ENCODE measurements at regions not wholly inside any gene's neighbourhood (a gene's known extent, or its start where the extent isn't known, plus 50 kb on each side); places are given as distances from the start of the nearest gene placed in this dataset.

DNA sequence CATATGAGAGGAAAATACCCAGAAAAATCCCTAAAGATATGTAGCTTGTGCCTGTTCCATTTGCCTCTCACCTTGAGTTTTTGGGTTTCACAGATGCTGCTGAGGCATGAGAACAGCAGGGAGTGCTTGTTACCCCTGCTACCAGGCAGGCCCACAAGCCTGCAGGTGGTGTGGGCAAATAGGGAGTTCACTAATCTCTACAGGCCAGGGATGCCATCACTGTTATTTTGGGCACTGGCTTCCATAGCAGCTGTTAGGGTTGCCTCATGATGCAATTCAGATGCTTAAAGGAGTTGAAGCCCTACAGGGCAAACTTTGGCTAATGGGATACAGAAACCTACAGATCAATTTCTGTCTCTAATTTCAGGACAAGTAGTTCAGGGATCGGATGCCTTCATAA lies 873.5 kb downstream of the OTOL1 start:
- DNase-seq, result no peak
- Histone ChIP-seq H3T11ph (ENCODE audit: low read length) (no peak overlapping the region), H2AK5ac (ENCODE audit: insufficient read length, low read length) (no peak overlapping the region), H4K8ac (replicated peaks; ENCODE audit: insufficient read length, low read depth, low read length) (no peak overlapping the region), H3K9ac (ENCODE audit: extremely low read depth, insufficient read length, low read length) (no peak overlapping the region), H3K14ac (ENCODE audit: insufficient read depth, low read length) (no peak overlapping the region), H3K79me2 (ENCODE audit: insufficient read depth, low read length) (no peaks in the 10 kb centered on the region), H3K9me3 (ENCODE audit: control insufficient read depth, low read depth, low read length) (peaks cover 7% of the 10 kb centered on the region), H2BK12ac (ENCODE audit: insufficient read length, low read depth, low read length) (no peak overlapping the region), H3K4ac (ENCODE audit: low read depth, low read length) (no peak overlapping the region), H3K4me2 (ENCODE audit: insufficient read depth, insufficient read length, low read length) (no peak overlapping the region), H3K23me2 (ENCODE audit: insufficient read length, low read depth, low read length, poor library complexity, severe bottlenecking) (no peaks in the 10 kb centered on the region), H3K23ac (ENCODE audit: insufficient read length, low read depth, low read length) (no peak overlapping the region), H2BK15ac (ENCODE audit: low read depth, low read length) (no peak overlapping the region), H4K5ac (ENCODE audit: insufficient read length, low read depth, low read length) (no peak overlapping the region), H4K20me1 (ENCODE audit: control insufficient read depth, insufficient read depth, insufficient read length) (no peaks in the 10 kb centered on the region), H2BK20ac (ENCODE audit: low read depth, low read length, poor library complexity, severe bottlenecking) (no peak overlapping the region), H3K56ac (ENCODE audit: insufficient read length, low read depth, low read length) (no peak overlapping the region), H3K27ac (ENCODE audit: insufficient read length, low read depth, low read length) (no peak overlapping the region), H2BK5ac (ENCODE audit: insufficient read length, low read length) (no peak overlapping the region), H2AFZ (ENCODE audit: low read length) (no peak overlapping the region), H3K79me1 (ENCODE audit: insufficient read depth, low read depth, low read length, poor library complexity, severe bottlenecking) (no peaks in the 10 kb centered on the region), H4K91ac (ENCODE audit: insufficient read length, low read depth, low read length) (no peak overlapping the region), H3K4me1 (ENCODE audit: insufficient read depth, low read length) (no peaks in the 10 kb centered on the region), H3K27me3 (ENCODE audit: insufficient read depth, low read length) (no peaks in the 10 kb centered on the region), H2BK120ac (ENCODE audit: low read depth, low read length, poor library complexity, severe bottlenecking) (no peak overlapping the region), H3K18ac (ENCODE audit: insufficient read length, low read depth, low read length) (no peak overlapping the region)
- Mint-ChIP-seq H3K4me1 (peaks cover 8 to 10% of the 10 kb centered on the region in 2 experiments), H3K27me3 (ENCODE audit: low read depth) (no peaks in the 10 kb centered on the region), H3K27ac (no peak overlapping the region; a peak in 1 of 7 replicates), H3K36me3 (ENCODE audit: insufficient read depth in 1 of 3, low read depth in 3 of 3) (peaks cover 3 to 14% (median 9%) of the 10 kb centered on the region in 3 experiments), H3K4me3 (no peak overlapping the region), H3K9me3 (peaks cover 14 to 15% of the 10 kb centered on the region in 2 experiments)
- TF ChIP-seq, protein P1, sequence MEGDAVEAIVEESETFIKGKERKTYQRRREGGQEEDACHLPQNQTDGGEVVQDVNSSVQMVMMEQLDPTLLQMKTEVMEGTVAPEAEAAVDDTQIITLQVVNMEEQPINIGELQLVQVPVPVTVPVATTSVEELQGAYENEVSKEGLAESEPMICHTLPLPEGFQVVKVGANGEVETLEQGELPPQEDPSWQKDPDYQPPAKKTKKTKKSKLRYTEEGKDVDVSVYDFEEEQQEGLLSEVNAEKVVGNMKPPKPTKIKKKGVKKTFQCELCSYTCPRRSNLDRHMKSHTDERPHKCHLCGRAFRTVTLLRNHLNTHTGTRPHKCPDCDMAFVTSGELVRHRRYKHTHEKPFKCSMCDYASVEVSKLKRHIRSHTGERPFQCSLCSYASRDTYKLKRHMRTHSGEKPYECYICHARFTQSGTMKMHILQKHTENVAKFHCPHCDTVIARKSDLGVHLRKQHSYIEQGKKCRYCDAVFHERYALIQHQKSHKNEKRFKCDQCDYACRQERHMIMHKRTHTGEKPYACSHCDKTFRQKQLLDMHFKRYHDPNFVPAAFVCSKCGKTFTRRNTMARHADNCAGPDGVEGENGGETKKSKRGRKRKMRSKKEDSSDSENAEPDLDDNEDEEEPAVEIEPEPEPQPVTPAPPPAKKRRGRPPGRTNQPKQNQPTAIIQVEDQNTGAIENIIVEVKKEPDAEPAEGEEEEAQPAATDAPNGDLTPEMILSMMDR (conservative IDR thresholded peaks at IDR 0.05), result no peak
- WGBS (ENCODE audit: extremely low coverage, insufficient read length, low lambda C conversion rate), result no CpG with 5 or more reads among the region's 1 CpG

Measured in H9 (cell line).